Small intestine (tissue), 7 donors: ENCODE measurements at regions not wholly inside any gene's neighbourhood (a gene's known extent, or its start where the extent isn't known, plus 50 kb on each side); places are given as distances from the start of the nearest gene placed in this dataset.

Source experiments
- DNase-seq, 2 donors: peaks; one replicate each; pipeline versions ENCODE4 v3.0.0 to v3.0.0-alpha.2; 2013
- FAIRE-seq: peaks from 2 replicates; lab custom pipeline; 2012; peaks lifted over from hg19 to GRCh38; lab: Jason Lieb, UNC
- H3K27ac ChIP-seq, 3 donors: one replicate each; pipeline ENCODE4 v1.5.1; 2013; ENCODE audit warnings: low read length in 2 of 3, mild to moderate bottlenecking in 2 of 3, control low read depth in 1 of 3, inconsistent platforms in 1 of 3, low read depth in 1 of 3, moderate library complexity in 1 of 3
- H3K27me3 ChIP-seq, 3 donors: one replicate each; pipeline ENCODE4 v1.6.1; 2013; ENCODE audit warnings: low read length in 3 of 3, inconsistent platforms in 1 of 3; ENCODE audit not compliant: control insufficient read depth in 3 of 3, insufficient read depth in 3 of 3
- H3K36me3 ChIP-seq, 3 donors: one replicate each; pipeline ENCODE4 v1.6.1; 2013; ENCODE audit warnings: low read length in 3 of 3, inconsistent platforms in 1 of 3, low read depth in 1 of 3, mild to moderate bottlenecking in 1 of 3, moderate library complexity in 1 of 3; ENCODE audit not compliant: control insufficient read depth in 3 of 3, insufficient read depth in 2 of 3
- H3K4me1 ChIP-seq, 3 donors: one replicate each; pipeline ENCODE4 v1.6.1; 2013; ENCODE audit warnings: low read length in 2 of 3, inconsistent platforms in 1 of 3, low read depth in 1 of 3, mild to moderate bottlenecking in 1 of 3, moderate library complexity in 1 of 3; ENCODE audit not compliant: control insufficient read depth in 3 of 3, insufficient read depth in 2 of 3
- H3K4me3 ChIP-seq, 3 donors: one replicate each; pipeline ENCODE4 v1.5.1; 2013; ENCODE audit warnings: low read length in 3 of 3, control low read depth in 1 of 3, inconsistent platforms in 1 of 3, low read depth in 1 of 3, mild to moderate bottlenecking in 1 of 3, moderate library complexity in 1 of 3
- H3K9me3 ChIP-seq, 2 donors: one replicate each; pipeline ENCODE4 v1.6.1; 2013; ENCODE audit warnings: low read depth in 1 of 2, low read length in 1 of 2; ENCODE audit not compliant: control insufficient read depth in 2 of 2, insufficient read depth in 1 of 2
- WGBS, 3 donors: extraction: QIAGEN DNeasy Blood & Tissue Kit; methylation state at CpG; one replicate each; pipeline ENCODE4 v1.1.7; 2013; 5-methylcytosine and 5-hydroxymethylcytosine counted together
- donor health status: healthy with polysubstance abuse.
- donor health status: control.
- donor health status: control.
- donor health status: Bipolar disorder and iron deficiency.
- donor health status: healthy.

- DNase-seq (no peak), FAIRE-seq (no peak)
- Histone ChIP-seq H3K4me3 (no peak overlapping the region), H3K9me3 (no peaks in the 10 kb centered on the region), H3K4me1 (no peaks in the 10 kb centered on the region), H3K36me3 (no peaks in the 10 kb centered on the region), H3K27ac (no peak overlapping the region), H3K27me3 (peaks cover 0 to 2% (median 0%) of the 10 kb centered on the region in 3 donors)
- WGBS, 3 donors: 63 to 72% (median 65%) methylated on average over 20 of the region's 20 CpGs
Measured at GRCh38 chr18:79598633-79599175, 80.9 kb upstream of the CTDP1 start.

GRCh38 chr18:79599441-79599931 is 80.1 kb upstream of the CTDP1 start:
- no peaks in the 10 kb centered on the region for H3K4me1 ChIP-seq
- DNase-seq (no peak), FAIRE-seq (no peak)
- H3K4me3 ChIP-seq: no peak overlapping the region
- 63 to 69% (median 67%) methylated on average over 19 of the region's 19 CpGs for WGBS, 3 donors
- no peak overlapping the region for H3K27ac ChIP-seq
- peaks cover 0 to 2% (median 0%) of the 10 kb centered on the region in 3 donors for H3K27me3 ChIP-seq
- H3K9me3 ChIP-seq: no peaks in the 10 kb centered on the region
- no peaks in the 10 kb centered on the region for H3K36me3 ChIP-seq

DNA sequence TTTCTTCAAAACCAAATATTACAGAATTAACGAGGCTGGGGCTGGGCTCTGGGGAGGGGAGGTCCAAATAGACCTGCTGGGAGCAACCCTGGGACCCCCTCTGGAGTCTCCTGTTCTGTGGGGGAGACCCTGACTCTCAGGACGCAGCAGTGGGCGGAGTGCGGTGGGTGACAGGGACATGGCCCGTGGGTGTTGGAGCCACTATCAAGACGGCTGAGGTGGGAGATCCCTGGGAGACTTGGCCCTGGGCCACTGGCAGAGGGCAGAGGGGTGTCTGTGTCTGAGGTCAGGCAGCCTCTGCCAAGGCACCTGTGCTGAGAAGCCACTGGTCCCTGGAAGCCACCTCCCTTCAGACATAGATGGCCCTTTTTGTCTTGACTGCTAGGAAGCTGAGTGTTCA is 79.5 kb upstream of the CTDP1 start:
- no peaks in the 10 kb centered on the region for H3K4me1 ChIP-seq
- no peaks in the 10 kb centered on the region for H3K9me3 ChIP-seq
- H3K27me3 ChIP-seq: peaks cover 0 to 2% (median 0%) of the 10 kb centered on the region in 3 donors
- FAIRE-seq (no peak), DNase-seq (no peak)
- 69 to 77% (median 75%) methylated on average over 6 of the region's 6 CpGs for WGBS, 3 donors
- no peak overlapping the region for H3K4me3 ChIP-seq
- no peak overlapping the region for H3K27ac ChIP-seq
- no peaks in the 10 kb centered on the region for H3K36me3 ChIP-seq

GRCh38 chr18:79600596-79600995 is 79.0 kb upstream of the CTDP1 start:
- no peak overlapping the region for H3K4me3 ChIP-seq
- H3K36me3 ChIP-seq: no peaks in the 10 kb centered on the region
- DNase-seq: no peak
- H3K9me3 ChIP-seq: no peaks in the 10 kb centered on the region
- peaks cover 0 to 2% (median 0%) of the 10 kb centered on the region in 3 donors for H3K27me3 ChIP-seq
- no peaks in the 10 kb centered on the region for H3K4me1 ChIP-seq
- no peak for FAIRE-seq
- H3K27ac ChIP-seq: no peak overlapping the region
- 25 to 72% (median 49%) methylated on average over 2 of the region's 2 CpGs for WGBS, 3 donors

DNA sequence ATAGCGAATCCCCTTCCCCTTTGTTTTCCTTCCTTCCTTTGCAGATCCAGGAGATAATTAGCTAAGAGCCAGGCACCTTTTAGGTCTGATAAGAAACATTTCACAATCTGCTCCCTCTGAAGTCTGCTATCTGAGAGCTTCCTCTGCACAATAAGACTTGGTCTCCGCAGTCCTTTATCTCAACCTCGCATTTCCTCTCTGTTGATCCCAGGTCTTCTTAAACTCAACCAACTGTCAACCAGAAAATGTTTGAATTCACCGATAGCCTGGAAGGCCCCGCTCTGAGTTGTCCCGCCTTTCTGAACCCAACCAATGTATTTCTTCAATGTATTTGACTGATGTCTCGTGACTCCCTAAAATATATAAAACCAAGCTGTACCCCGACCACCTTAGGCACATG is 78.4 kb upstream of the CTDP1 start:
- Histone ChIP-seq H3K36me3 (no peaks in the 10 kb centered on the region), H3K4me3 (no peak overlapping the region), H3K27me3 (peaks cover 0 to 2% (median 0%) of the 10 kb centered on the region in 3 donors), H3K27ac (no peak overlapping the region), H3K9me3 (no peaks in the 10 kb centered on the region), H3K4me1 (no peaks in the 10 kb centered on the region)
- no peak for DNase-seq
- no peak for FAIRE-seq
- WGBS, 3 donors: 43 to 48% (median 44%) methylated on average over 8 of the region's 8 CpGs

DNA sequence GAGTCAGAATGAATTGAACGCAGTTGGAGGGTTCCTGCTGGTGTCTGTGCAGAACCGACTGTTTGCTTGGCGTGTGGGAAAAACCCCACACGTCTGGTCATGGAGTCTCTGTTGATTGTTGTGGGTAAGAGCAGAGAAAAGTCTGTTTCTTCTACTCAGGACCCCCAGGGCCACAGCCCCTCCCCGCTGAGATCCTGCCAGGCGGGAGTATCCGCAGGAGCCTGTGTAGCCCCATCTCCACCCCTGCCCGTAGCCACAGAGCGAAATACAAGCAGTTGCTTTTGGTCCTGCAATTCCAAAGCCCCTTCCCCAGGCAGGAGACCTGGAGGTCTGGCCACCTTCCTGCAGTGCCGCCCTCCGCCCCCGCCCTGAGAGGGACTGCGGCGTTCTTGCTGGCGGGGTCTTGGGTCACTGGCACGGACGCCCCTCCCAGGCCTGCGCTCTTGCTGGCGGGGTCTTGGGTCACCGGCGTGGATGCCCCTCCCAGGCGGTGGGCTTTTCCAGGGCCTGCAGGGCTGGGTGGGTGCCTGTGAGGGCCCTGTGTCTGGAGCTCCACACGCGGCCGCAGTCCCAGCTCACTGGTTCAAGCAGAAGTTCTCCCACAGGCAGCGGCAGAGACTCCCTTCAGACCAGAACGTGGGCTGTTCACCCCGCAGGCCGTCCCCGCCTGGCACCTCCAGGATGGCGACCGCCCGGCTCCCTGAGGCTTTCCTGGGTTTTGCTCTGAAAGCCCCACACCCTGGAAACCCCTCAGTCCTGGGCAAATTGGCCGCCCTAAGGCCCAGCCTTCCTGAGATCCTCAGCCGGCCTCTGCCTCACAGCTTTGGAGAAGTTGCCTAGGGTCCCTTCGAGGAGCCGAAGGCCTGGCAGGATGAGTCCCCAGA is 76.0 kb upstream of the CTDP1 start:
- no peak for FAIRE-seq
- H3K4me1 ChIP-seq: no peaks in the 10 kb centered on the region
- H3K27ac ChIP-seq: no peak overlapping the region
- DNase-seq: no peak
- H3K4me3 ChIP-seq: no peak overlapping the region
- 91 to 94% (median 93%) methylated on average over 36 to 37 of the region's 37 CpGs for WGBS, 3 donors
- H3K9me3 ChIP-seq: no peaks in the 10 kb centered on the region
- H3K36me3 ChIP-seq: no peaks in the 10 kb centered on the region
- no peaks in the 10 kb centered on the region for H3K27me3 ChIP-seq

DNA sequence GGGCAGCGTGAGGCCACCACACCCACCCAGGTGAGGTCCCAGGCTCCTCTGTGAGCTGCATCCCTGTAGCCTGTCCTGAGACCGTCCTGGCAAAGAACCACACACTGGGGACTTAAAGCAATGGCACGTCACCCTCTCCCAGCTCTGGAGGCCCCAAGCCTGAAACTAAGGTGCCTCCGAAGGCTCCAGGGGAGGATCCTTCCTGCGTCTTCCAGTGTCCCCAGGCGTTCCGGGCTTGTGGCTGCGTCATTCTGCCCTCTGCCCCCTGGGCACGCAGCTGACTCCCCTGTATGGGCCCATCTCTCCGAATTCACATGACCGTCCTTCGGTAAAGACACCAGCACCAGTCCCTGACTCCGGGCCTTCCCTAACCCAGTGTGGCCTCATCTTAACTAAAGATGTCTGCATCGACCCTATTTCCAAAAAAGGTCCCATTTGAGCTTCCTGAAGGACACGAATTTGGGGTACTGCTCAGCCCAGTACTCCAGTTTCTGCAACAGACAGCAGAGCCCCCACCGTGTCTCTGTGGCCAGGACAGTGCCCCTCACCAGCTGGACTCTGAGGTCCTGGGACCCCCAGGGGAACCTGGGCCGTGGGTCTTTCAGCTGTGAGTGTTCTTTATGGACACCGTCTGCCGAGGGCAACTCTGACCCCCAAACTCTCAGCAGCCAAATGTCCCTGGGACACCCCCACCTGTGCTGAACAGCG is 75.2 kb upstream of the CTDP1 start:
- no peaks in the 10 kb centered on the region for H3K27me3 ChIP-seq
- H3K27ac ChIP-seq: no peak overlapping the region
- no peaks in the 10 kb centered on the region for H3K4me1 ChIP-seq
- no peaks in the 10 kb centered on the region for H3K36me3 ChIP-seq
- FAIRE-seq (no peak), DNase-seq (no peak)
- no peak overlapping the region for H3K4me3 ChIP-seq
- WGBS, 3 donors: 87 to 91% (median 91%) methylated on average over 19 to 20 of the region's 20 CpGs
- H3K9me3 ChIP-seq: no peaks in the 10 kb centered on the region
